ENCODE measurements at regions not wholly inside any gene's neighbourhood (a gene's known extent, or its start where the extent isn't known, plus 50 kb on each side); places are given as distances from the start of the nearest gene placed in this dataset.

DNA sequence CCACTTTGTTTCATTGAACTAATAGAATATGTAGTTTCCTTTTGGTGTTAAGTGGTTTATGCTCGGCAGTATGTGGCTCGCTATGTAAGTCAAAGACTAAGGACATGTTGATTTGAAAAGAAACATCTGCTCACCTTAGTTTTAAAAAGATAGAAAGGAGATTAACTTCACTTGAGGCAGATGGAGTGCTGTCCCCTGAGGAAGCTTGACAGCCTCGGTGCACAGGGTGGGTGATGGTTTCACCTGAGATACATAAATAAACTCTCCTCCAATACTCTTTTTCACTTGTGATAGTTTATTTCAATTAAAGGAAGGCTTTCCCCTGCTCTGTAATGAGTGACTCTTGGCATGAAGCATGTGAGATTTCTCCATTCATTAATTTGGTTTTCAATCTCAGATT, 70.8 kb upstream of the FMN2 start:
- no peak for TF ChIP-seq CTCF (conservative IDR thresholded peaks at IDR 0.05 in 1 of 2, IDR thresholded peaks at IDR 0.05 in 1 of 2; ENCODE audit: low read depth in 1 of 2, low read length in 2 of 2)
- TF ChIP-seq EZH2 (IDR thresholded peaks at IDR 0.05; ENCODE audit: low read length, missing control alignments): no peak
